Parathyroid adenoma (tissue), 2 donors: ENCODE measurements at regions not wholly inside any gene's neighbourhood (a gene's known extent, or its start where the extent isn't known, plus 50 kb on each side); places are given as distances from the start of the nearest gene placed in this dataset.

Experiments used
- H2AFZ ChIP-seq: fragments of 300-600 bp; sonication (generic); one replicate; pipeline ENCODE4 v1.7.0; 2017; ENCODE audit warnings: antibody characterized with exemption, mild to moderate bottlenecking
- H3K27ac ChIP-seq: fragments of 300-600 bp; sonication (generic); one replicate; pipeline ENCODE4 v1.7.0; 2017
- H3K27me3 ChIP-seq: fragments of 300-600 bp; sonication (generic); one replicate; pipeline ENCODE4 v1.7.0; 2017; ENCODE audit warnings: low read length; ENCODE audit not compliant: control insufficient read depth, insufficient read depth
- H3K36me3 ChIP-seq: fragments of 300-600 bp; sonication (generic); one replicate; pipeline ENCODE4 v1.7.0; 2017; ENCODE audit warnings: low read length; ENCODE audit not compliant: control insufficient read depth, insufficient read depth
- H3K4me1 ChIP-seq: fragments of 300-600 bp; sonication (generic); one replicate; pipeline ENCODE4 v1.7.0; 2017; ENCODE audit warnings: control low read depth
- H3K4me2 ChIP-seq: fragments of 300-600 bp; sonication (generic); one replicate; pipeline ENCODE4 v1.7.0; 2017; ENCODE audit warnings: low read length
- H3K4me3 ChIP-seq: fragments of 300-600 bp; sonication (generic); one replicate; pipeline ENCODE4 v1.7.0; 2017; ENCODE audit warnings: low read depth, low read length
- H3K79me2 ChIP-seq: fragments of 300-600 bp; sonication (generic); one replicate; pipeline ENCODE4 v1.7.0; 2017; ENCODE audit warnings: control low read depth
- H3K9ac ChIP-seq: fragments of 300-600 bp; sonication (generic); one replicate; pipeline ENCODE4 v1.7.0; 2017; ENCODE audit warnings: mild to moderate bottlenecking
- H3K9me3 ChIP-seq: fragments of 300-600 bp; sonication (generic); one replicate; pipeline ENCODE4 v1.7.0; 2017; ENCODE audit warnings: low read length; ENCODE audit not compliant: control insufficient read depth
- CTCF ChIP-seq: fragments of 300-600 bp; sonication (generic); IDR thresholded peaks from one replicate; pipeline ENCODE4 v1.7.0; 2017; ENCODE audit warnings: antibody characterized with exemption, mild to moderate bottlenecking
- donor health status: primary hyperparathyroidism.

- Histone ChIP-seq H3K79me2 (no peaks in the 10 kb centered on the region), H3K36me3 (no peaks in the 10 kb centered on the region), H2AFZ (no peak overlapping the region), H3K27ac (no peak overlapping the region), H3K4me2 (no peak overlapping the region), H3K4me3 (no peak overlapping the region), H3K4me1 (no peaks in the 10 kb centered on the region), H3K9me3 (no peaks in the 10 kb centered on the region), H3K27me3 (no peaks in the 10 kb centered on the region), H3K9ac (no peak overlapping the region)
- no peak for TF ChIP-seq CTCF
Observed at GRCh38 chr3:152930516-152930915, 95.6 kb downstream of the P2RY1 start.

- Histone ChIP-seq H3K36me3 (no peaks in the 10 kb centered on the region), H2AFZ (no peak overlapping the region), H3K4me3 (no peak overlapping the region), H3K27me3 (no peaks in the 10 kb centered on the region), H3K9ac (no peak overlapping the region), H3K79me2 (no peaks in the 10 kb centered on the region), H3K27ac (no peak overlapping the region), H3K9me3 (no peaks in the 10 kb centered on the region), H3K4me2 (no peak overlapping the region), H3K4me1 (no peaks in the 10 kb centered on the region)
- no peak for TF ChIP-seq CTCF
Observed at GRCh38 chr3:152937234-152937633, 102.3 kb downstream of the P2RY1 start.

DNA sequence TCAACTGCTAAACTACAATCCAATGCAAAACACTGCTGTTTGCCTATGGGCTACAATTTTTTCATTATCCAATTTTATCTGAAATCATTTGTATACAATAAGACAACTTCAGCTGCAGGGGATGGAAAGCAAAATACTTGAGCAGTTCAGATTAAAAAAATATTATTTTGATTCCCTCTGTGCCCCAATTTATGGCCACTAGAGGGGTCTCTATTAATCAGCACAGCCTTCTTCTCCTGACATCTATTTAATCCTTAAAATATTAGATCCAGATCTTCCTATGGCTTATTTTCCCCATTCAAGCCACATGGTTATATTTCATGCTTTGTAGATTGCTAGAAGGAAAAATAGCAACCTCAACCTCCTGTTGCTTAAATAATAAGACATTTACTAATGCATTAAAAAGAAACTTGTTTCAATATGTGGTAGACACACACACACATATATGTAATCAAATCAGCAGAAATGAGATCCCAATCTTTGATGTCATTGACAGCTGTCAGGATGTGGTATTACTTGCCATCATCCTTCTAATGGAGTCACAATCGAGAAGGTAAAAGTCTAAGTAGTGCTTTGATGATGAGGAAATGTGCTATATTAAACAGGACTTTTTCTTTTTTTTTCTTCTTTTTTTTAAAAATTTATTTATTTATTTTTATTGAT is 104.2 kb downstream of the P2RY1 start:
- no peak for TF ChIP-seq CTCF
- Histone ChIP-seq H3K4me2 (no peak overlapping the region), H3K79me2 (no peaks in the 10 kb centered on the region), H3K9ac (no peak overlapping the region), H3K27me3 (no peaks in the 10 kb centered on the region), H3K27ac (no peak overlapping the region), H3K4me1 (no peaks in the 10 kb centered on the region), H3K9me3 (no peaks in the 10 kb centered on the region), H3K4me3 (no peak overlapping the region), H3K36me3 (no peaks in the 10 kb centered on the region), H2AFZ (no peak overlapping the region)

DNA sequence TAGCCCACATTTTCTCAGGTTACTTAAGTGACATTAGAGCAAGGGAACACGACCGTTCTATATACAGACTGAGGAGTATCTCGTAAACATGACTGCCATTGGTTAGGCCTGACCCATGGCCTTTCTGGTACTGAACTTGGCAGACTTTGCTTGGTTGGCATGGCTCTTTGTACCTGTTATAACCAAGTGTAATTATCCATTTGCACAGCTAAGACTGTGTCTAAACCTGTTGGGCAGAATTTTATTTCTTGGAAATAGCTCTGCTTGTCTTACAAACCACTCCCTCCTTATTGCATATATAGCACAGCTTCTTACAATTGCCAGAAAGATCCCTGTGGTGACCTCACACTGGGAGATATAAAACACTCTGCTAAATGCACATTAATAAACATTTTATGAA is 106.9 kb downstream of the P2RY1 start:
- H3K27ac ChIP-seq: no peak overlapping the region
- no peak overlapping the region for H3K4me2 ChIP-seq
- no peaks in the 10 kb centered on the region for H3K27me3 ChIP-seq
- H2AFZ ChIP-seq: no peak overlapping the region
- H3K36me3 ChIP-seq: no peaks in the 10 kb centered on the region
- no peak overlapping the region for H3K4me3 ChIP-seq
- no peaks in the 10 kb centered on the region for H3K4me1 ChIP-seq
- TF ChIP-seq CTCF: no peak
- H3K9me3 ChIP-seq: no peaks in the 10 kb centered on the region
- H3K79me2 ChIP-seq: no peaks in the 10 kb centered on the region
- no peak overlapping the region for H3K9ac ChIP-seq

DNA sequence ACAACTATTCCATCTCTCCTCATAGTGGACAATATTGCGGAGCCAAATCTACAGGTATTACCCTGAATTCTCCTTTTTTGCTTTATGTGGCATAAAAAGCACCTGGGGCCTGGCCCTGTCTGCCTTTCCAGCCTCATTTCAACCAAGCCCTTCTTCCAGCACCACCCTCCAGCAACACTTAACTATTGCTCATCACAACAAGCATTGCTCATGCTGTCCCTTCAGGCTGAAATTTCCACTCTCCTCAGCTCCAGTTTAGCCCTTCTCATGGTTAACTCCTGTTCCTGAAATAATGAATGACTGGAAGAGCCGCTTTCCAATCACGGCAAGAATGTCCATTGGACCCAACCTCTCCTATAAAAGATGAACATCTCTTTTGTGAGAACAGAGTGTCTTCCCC is 107.4 kb downstream of the P2RY1 start:
- TF ChIP-seq CTCF: no peak
- H3K4me2 ChIP-seq: no peak overlapping the region
- no peaks in the 10 kb centered on the region for H3K36me3 ChIP-seq
- no peak overlapping the region for H3K9ac ChIP-seq
- no peaks in the 10 kb centered on the region for H3K9me3 ChIP-seq
- H2AFZ ChIP-seq: no peak overlapping the region
- H3K27ac ChIP-seq: no peak overlapping the region
- H3K27me3 ChIP-seq: no peaks in the 10 kb centered on the region
- no peaks in the 10 kb centered on the region for H3K79me2 ChIP-seq
- H3K4me1 ChIP-seq: no peaks in the 10 kb centered on the region
- no peak overlapping the region for H3K4me3 ChIP-seq
